GM12878 (cell line): ENCODE measurements at regions not wholly inside any gene's neighbourhood (a gene's known extent, or its start where the extent isn't known, plus 50 kb on each side); places are given as distances from the start of the nearest gene placed in this dataset.

ENCODE experiments used
- CHD2 ChIP-seq: IDR thresholded peaks from 2 replicates; pipeline ENCODE4 v1.6.1; 2011; ENCODE audit warnings: low read depth, low read length, improper control_type of control experiment, borderline replicate concordance
- LARP7 ChIP-seq: fragments of 450-650 bp; IDR thresholded peaks from 2 replicates; pipeline ENCODE4 v1.6.1; 2017; ENCODE audit warnings: mild to moderate bottlenecking
- POLR2AphosphoS5 ChIP-seq: IDR thresholded peaks from 2 replicates; pipeline ENCODE4 v1.6.1; 2011; ENCODE audit warnings: mild to moderate bottlenecking, low read length, inconsistent platforms
- REST ChIP-seq: IDR thresholded peaks from 2 replicates; pipeline ENCODE4 v1.6.1; 2012; ENCODE audit warnings: mild to moderate bottlenecking, low read depth, low read length
- SUZ12 ChIP-seq: fragments of 200-600 bp; sonication (generic); IDR thresholded peaks from one replicate; pipeline ENCODE4 v1.6.1; 2018; ENCODE audit warnings: antibody characterized with exemption, mild to moderate bottlenecking; ENCODE audit not compliant: unreplicated experiment
- TBL1XR1 ChIP-seq: IDR thresholded peaks from 2 replicates; pipeline ENCODE4 v1.6.1; 2012; ENCODE audit warnings: low read depth, low read length, improper control_type of control experiment
- TF ChIP-seq, protein P1 (sequence below), 3 experiments: IDR thresholded peaks in 2 of 3; conservative IDR thresholded peaks in 1 of 3; 2 replicates each; pipeline ENCODE4 v1.5.1; 2011; ENCODE audit warnings: low read depth in 3 of 3, low read length in 3 of 3, mild to moderate bottlenecking in 3 of 3, control low read depth in 2 of 3, moderate library complexity in 2 of 3, inconsistent platforms in 1 of 3, mixed read lengths in 1 of 3; ENCODE audit not compliant: control insufficient read depth in 2 of 3, insufficient read depth in 1 of 3; ENCODE audit errors: extremely low read depth in 1 of 3
- TF ChIP-seq, protein P2 (sequence below): fragments of 450-650 bp; IDR thresholded peaks from 2 replicates; pipeline ENCODE4 v1.6.1; 2017; ENCODE audit warnings: mild to moderate bottlenecking, moderate library complexity

DNA sequence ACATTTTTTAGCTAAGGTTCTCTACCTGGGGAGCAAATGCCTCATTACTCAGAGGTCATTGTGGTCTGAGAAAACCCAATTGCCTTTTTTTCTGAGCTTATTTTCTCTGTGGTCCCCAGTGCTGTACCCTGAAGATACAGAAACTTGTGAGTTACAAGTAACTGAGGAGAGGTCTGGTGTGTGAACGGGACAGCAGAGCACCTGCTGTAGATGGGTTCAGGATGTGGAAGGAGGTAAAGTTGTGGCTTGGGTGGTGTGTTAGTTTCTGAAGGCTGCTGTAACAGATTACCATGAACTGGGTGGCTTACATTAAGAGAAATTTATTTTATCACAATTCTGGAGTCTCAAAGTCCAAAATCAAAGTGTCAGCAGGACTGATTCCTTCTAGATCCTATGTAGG lies 449.1 kb upstream of the NRP1 start:
- TF ChIP-seq REST (no peak), POLR2AphosphoS5 (no peak), LARP7 (no peak), TBL1XR1 (no peak), CHD2 (no peak), SUZ12 (no peak)
- TF ChIP-seq, protein P1, sequence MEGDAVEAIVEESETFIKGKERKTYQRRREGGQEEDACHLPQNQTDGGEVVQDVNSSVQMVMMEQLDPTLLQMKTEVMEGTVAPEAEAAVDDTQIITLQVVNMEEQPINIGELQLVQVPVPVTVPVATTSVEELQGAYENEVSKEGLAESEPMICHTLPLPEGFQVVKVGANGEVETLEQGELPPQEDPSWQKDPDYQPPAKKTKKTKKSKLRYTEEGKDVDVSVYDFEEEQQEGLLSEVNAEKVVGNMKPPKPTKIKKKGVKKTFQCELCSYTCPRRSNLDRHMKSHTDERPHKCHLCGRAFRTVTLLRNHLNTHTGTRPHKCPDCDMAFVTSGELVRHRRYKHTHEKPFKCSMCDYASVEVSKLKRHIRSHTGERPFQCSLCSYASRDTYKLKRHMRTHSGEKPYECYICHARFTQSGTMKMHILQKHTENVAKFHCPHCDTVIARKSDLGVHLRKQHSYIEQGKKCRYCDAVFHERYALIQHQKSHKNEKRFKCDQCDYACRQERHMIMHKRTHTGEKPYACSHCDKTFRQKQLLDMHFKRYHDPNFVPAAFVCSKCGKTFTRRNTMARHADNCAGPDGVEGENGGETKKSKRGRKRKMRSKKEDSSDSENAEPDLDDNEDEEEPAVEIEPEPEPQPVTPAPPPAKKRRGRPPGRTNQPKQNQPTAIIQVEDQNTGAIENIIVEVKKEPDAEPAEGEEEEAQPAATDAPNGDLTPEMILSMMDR (IDR thresholded peaks at IDR 0.05 in 2 of 3, conservative IDR thresholded peaks at IDR 0.05 in 1 of 3; ENCODE audit: control insufficient read depth in 2 of 3, extremely low read depth in 1 of 3, insufficient read depth in 1 of 3, low read depth in 3 of 3, low read length in 3 of 3): no peak
- TF ChIP-seq, protein P2, sequence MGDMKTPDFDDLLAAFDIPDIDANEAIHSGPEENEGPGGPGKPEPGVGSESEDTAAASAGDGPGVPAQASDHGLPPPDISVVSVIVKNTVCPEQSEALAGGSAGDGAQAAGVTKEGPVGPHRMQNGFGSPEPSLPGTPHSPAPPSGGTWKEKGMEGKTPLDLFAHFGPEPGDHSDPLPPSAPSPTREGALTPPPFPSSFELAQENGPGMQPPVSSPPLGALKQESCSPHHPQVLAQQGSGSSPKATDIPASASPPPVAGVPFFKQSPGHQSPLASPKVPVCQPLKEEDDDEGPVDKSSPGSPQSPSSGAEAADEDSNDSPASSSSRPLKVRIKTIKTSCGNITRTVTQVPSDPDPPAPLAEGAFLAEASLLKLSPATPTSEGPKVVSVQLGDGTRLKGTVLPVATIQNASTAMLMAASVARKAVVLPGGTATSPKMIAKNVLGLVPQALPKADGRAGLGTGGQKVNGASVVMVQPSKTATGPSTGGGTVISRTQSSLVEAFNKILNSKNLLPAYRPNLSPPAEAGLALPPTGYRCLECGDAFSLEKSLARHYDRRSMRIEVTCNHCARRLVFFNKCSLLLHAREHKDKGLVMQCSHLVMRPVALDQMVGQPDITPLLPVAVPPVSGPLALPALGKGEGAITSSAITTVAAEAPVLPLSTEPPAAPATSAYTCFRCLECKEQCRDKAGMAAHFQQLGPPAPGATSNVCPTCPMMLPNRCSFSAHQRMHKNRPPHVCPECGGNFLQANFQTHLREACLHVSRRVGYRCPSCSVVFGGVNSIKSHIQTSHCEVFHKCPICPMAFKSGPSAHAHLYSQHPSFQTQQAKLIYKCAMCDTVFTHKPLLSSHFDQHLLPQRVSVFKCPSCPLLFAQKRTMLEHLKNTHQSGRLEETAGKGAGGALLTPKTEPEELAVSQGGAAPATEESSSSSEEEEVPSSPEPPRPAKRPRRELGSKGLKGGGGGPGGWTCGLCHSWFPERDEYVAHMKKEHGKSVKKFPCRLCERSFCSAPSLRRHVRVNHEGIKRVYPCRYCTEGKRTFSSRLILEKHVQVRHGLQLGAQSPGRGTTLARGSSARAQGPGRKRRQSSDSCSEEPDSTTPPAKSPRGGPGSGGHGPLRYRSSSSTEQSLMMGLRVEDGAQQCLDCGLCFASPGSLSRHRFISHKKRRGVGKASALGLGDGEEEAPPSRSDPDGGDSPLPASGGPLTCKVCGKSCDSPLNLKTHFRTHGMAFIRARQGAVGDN: no peak
